Iris pigment epithelial cell (primary cell): ENCODE measurements at regions not wholly inside any gene's neighbourhood (a gene's known extent, or its start where the extent isn't known, plus 50 kb on each side); places are given as distances from the start of the nearest gene placed in this dataset.
"Not testable (repeated sequence)": the region's sequence is repeated elsewhere in the genome, so short reads cannot be mapped to it uniquely, and the experiment has no call there.

Source experiments
- DNase-seq: peaks from one replicate; pipeline ENCODE4 v3.0.0-alpha.2; 2011; ENCODE audit warnings: low read depth

GRCh38 chr13:60689076-60689475 lies 292.1 kb downstream of the TDRD3 start:
- DNase-seq = no peak

DNA sequence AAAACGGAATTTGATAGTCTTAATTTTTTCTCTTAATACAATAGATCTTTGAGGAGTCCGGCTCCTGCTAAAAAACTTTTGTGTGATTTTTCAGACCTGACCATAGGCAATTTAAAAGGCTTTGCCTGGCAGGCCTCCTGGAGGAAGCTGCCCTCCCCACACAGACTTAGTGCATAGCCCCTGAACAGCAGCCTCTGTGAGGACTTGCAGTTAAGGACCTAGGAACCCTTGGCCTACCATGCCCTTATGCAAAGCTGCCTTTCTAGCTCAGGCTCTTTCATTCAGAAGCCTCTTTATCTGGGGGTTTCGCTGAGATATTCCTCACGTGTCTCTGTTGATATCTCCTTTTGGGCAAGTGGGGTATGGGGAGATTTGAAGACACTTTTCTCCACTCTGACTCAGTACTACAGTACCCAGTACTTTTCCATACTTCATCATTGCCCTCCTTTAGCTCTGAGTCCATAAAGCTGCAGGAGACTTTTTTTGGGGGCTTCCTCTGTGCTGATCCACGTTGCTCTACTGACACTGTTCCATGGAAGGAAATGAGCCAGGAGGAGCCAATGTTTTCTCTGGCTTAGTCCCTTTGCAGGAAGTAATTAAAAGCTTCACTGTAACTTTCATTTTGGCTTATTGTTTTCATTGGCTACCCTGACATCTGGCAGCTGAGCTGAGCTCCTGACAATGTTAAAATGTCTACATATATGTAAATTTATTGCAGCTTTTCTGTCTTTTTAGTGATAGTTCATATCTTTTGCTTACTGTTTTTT lies 283.1 kb downstream of the TDRD3 start:
- DNase-seq = no peak

GRCh38 chr13:60679131-60679530 lies 282.1 kb downstream of the TDRD3 start:
- DNase-seq = no peak

DNA sequence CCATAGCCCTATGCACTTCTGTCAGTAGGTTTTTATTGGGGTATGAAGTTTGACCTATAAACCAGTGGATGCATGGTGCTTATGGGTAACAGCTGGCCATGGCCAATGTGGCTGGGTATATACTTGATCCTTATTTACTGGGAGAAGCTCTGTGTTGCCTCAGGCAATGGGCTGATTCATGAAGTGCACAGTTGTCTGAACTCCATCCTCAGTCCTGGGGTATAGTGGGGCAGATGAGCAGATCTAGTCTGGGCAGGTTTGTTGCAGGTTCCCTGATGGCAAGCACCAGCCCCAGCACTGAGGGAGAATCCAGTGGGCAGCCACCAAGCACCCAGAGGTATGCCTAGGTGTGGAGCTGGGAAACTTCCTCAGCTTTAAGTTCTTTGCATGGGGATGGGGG lies 274.4 kb downstream of the TDRD3 start:
- DNase-seq = no peak

- no peak for DNase-seq
Measured at GRCh38 chr13:60663788-60664187, 266.8 kb downstream of the TDRD3 start.

DNA sequence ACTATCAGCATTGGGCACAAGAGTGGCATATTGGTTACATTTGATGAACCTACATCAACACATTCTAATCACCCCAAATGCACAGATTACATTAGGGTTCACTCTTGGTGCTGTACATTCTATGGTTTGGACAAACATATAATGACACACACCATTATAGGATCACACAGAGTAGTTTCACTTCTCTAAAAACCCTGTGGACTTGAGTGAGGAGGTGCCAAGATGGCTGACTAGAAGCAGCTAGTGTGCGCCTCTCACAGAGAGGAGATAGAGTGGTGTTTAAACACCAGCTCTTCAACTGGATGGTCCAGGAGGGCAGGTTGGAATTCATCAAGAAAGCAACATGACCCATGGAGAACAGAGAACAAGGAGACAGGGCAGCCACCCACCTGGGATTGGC lies 265.6 kb downstream of the TDRD3 start:
- DNase-seq = no peak

DNA sequence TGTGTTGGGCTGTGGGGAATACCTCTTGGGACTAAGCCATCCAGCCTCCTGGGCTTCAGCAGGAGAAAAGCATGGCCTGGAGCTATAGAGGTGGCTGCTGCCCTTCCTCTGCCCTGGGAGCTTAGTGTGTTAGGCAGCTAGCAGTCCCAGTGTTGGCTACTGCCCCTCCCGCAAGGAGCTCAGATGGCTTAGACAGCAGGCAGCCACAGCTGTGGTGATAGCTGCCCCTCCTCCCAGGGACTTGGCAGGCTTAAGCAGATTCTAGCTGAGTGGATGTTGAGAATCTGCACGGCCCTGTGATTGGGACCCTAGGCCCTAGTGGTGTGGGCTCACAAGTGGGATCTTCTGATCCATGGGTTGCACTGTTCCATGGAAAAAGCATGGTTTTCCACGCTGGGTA lies 264.5 kb downstream of the TDRD3 start:
- no peak for DNase-seq

GRCh38 chr13:60657586-60657985 lies 260.6 kb downstream of the TDRD3 start:
- DNase-seq = not testable (repeated sequence)

GRCh38 chr13:60655256-60655655 lies 258.2 kb downstream of the TDRD3 start:
- DNase-seq = no peak

DNA sequence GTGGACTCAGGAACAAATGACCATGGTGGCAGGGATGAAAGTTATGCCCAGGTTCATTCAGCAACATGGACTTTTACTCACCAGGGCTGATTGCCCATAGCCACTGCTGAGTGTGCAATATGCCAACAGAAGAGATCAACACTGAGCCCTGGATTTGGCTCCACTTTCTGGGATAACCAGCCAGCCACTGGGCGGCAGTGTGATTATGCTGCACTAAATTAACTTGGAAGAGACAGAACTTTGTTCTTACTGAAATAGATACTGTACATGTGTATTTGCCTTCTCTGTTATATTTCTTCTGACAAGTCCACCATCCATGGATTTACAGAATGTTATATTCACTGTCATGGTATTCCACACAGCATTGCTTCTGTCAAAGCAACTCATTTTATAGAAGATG lies 257.4 kb downstream of the TDRD3 start:
- DNase-seq = peak; percentile 3

- DNase-seq = no peak
Measured at GRCh38 chr13:60647547-60647946, 250.5 kb downstream of the TDRD3 start.

GRCh38 chr13:60646620-60647019 lies 249.6 kb downstream of the TDRD3 start:
- DNase-seq = no peak

- no peak for DNase-seq
Measured at GRCh38 chr13:60645676-60646075, 248.7 kb downstream of the TDRD3 start.

DNA sequence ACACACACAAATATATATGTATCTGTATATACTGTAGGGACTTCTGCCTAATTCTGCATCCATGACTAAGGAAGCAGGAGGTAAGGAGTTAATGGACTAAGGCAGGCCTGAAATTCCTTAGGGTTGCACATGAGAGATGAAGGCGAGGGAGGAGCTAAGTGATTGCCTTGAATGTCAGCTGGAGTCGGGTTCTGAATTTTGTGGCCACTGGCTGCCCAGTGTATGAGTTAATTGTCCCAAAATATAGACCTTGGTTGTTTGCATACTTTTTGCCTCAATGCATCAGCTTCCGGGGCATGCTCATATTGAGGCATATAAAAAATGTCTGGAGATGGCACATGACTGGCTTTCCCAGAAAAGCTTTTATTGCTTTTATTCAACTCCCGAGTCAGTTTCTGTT lies 245.5 kb downstream of the TDRD3 start:
- no peak for DNase-seq

- DNase-seq = no peak
Measured at GRCh38 chr13:60629158-60629557, 232.1 kb downstream of the TDRD3 start.

- DNase-seq = peak; percentile 20
Measured at GRCh38 chr13:60627071-60627686, 230.2 kb downstream of the TDRD3 start.
